ENCODE measurements at regions not wholly inside any gene's neighbourhood (a gene's known extent, or its start where the extent isn't known, plus 50 kb on each side); places are given as distances from the start of the nearest gene placed in this dataset.

DNA sequence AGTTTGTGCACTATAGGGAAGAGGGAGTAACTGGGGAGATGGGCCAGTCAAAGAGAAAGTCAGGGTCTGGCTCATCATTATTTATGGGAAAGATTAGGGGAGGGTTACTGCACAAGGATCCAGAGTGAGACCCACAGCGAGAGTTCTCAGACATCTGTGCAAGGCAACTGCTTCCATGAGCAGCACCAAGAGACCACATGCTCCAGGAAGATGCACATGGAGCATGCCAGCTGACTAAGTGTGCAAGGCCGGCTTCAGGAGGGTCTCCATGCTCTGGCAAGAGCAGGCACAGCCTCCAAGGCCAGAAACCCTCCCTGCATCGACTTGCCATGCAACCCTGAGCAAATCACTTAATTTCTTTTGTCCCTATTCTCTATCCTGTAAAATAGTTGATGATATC lies 616.9 kb downstream of the CSNK1G3 start:
- DNase-seq (ENCODE audit: low read depth, low spot score), result no peak

DNA sequence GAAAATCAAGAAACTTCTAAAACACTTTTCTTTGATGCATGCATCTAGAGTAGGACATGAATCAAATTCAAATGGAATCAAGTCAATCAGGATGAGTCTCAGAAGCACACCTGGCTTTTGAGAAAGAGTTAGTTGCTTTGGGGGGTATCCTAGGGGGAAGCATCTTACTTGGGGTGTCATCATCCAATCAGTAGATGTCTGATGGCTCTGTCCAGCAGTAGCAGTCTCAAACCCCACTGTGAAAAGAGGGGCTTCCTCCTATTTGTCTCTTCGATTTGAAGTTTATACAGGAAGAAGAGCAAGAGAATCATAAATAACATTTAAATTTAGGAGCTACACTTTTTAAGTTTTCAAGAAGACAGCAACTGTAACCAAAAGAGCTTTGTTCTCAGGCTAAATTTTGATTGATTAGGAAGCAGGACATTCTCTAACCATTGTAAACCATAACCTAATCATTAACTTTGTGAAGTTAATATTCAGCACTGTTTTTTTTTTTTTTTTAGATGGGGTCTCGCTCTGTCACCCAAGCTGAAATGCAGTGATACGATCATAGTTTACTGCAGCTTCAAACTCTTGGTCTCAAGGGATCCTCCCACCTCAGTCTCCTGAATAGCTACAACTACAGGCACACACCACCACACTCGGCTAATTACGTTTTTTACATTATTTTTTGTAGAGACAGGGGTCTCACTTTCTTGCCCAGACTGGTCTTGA lies 614.7 kb downstream of the CSNK1G3 start:
- no peak for DNase-seq (ENCODE audit: low read depth, low spot score)

DNA sequence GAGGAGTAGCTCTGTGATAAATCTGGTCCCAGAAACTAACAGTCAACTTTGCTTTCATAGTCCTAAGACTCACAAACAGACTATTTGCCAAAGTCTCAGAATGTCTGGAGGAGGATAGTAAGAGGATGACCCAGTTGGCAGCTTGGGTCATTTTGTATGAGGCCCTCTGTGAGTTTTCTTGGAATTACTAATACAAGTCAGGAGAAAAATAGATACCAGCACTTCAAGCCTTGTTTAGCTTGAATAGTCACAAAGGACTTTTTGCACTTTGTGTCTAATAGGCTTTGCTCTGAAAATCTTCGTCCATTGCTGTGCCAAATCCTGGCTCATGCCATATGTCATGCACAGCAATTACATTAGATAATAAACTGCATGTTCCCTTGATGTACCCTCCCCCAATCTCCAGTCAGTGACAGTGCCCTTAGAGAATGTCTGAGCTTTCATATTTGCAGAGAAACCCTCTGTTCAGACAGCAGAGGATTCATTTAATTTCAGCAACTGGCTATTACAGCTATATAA lies 612.8 kb downstream of the CSNK1G3 start:
- DNase-seq (ENCODE audit: low read depth, low spot score), result no peak

DNA sequence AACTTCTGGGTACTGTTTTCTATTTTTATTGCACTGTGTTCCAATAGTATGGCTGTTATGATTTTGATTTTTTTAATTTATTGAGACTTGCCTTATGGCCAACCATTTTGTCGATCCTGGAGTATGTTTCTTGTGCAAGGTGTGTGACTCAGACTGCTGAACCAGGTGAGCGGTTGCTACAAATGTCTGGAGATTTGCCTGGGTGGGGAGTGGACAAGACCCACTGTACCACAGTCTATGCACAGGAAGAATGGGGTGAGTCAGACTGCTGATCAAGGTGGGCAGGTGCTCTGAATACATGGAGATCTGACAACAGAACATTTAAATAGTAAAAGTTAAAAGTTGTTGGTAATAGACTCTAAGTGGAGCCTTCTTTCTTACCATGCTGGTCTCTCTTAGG lies 609.2 kb downstream of the CSNK1G3 start:
- DNase-seq (ENCODE audit: low read depth, low spot score), result no peak

DNA sequence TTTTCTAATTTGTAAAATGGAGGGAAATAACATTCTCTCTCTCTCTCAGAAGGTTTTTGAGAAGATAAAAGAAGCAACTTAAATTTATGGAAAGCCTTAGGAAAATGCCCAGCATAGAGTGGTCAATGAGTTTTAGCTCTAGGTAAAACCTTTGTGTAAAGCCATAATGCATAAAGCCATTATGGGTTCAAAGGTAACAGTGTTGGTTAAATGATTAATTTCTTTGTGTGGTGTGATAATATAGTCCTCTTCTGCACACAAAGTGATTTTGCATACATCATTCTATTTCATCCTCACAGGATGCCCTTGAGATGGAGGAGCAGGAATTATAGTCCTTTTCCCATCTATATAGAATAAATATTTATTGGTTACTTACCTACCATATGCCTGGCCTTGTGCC lies 602.9 kb downstream of the CSNK1G3 start:
- no peak for DNase-seq (ENCODE audit: low read depth, low spot score)

DNA sequence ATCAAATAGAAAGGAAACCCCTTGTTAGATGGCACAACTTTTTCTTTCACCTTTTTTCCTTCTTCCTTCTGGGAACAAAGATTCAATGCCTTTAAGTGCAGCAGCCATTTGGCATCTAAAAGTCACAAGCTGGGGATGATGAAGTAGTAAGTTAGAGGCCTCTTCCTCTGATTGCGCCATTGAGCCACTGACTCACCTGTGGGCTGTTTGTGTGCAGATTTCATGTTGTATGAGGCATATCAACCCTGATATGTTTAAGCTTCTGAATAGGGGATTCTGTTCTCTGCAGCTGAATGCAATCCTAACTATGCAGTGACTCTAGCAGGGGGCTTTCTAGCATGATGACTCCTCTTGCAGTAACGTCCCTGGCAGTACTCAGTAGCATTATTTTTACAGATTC lies 599.9 kb downstream of the CSNK1G3 start:
- no peak for DNase-seq (ENCODE audit: low read depth, low spot score)

DNA sequence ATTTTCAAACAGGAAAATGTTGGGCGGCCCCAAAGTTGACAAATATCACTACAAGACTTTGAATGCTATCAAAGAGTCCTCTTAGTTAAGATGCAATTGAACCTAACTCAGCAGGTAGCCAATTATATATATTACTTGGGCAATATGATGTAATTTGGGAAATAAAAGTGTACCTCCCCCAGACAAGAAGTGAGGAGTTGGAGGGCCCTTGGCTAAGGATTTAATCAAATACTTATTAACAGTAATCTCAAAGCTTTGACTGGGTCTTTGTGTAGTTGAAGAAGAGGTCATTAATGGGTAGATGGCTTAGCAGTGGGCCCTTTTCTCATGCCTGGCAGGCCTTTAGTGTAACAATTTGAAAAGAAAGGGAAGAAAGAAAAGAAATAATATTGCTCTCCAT lies 599.0 kb downstream of the CSNK1G3 start:
- no peak for DNase-seq (ENCODE audit: low read depth, low spot score)

DNA sequence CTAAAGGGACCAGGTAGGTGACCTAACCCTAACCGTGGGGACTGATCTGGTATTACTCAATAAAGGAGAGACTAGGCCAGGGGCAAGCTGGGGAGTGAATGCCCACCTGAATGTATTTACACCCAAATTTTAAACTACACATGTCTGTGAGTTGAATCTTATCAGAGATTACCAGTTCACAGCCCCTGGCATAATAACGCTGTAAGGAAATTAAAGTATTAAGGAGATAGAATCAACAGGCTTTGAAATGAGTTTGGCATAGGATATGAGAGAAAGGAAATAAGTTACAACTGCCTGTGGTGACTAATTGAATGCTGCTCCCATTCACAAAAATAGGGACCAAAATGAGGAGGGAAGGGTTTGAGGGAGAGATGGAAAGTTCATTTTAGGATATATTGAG lies 593.3 kb downstream of the CSNK1G3 start:
- no peak for DNase-seq (ENCODE audit: low read depth, low spot score)

DNA sequence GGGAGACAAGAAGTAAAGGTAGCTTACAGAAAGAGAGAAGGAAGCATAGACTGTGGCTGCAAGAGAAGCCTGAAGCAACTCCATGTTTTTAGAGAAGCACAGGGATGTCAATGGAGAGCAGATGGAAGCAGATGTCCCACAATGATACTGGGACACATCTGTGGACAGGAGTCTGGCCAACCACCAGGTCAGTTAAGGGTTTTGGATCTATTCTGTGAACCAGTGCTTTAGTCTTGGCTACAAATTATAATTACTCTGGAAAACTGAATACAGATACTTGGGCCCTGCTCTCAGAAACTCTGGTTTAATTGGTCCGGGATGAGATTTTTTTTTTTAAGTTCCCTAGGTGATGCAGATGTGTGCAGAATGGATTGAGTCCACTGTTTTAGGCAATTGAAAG lies 592.8 kb downstream of the CSNK1G3 start:
- no peak for DNase-seq (ENCODE audit: low read depth, low spot score)

DNA sequence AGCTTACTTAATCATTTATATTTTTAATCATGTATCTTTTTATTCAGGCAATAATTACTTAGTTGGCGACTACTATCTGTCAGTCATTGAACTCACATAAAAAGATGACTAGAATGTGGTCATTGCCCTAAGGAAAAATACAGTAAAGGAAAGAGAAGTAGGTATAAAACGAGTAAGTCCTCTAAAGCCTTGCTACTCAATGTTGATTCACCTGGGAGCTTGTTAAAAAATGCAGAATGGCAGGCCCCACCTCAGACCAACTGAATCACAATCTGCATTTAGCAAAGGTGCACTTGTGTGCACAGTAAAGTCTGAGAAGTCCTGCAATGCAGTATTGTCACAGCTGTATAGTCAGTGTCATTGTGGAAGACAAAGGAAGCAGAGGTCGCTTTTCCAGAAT lies 592.4 kb downstream of the CSNK1G3 start:
- no peak for DNase-seq (ENCODE audit: low read depth, low spot score)

DNA sequence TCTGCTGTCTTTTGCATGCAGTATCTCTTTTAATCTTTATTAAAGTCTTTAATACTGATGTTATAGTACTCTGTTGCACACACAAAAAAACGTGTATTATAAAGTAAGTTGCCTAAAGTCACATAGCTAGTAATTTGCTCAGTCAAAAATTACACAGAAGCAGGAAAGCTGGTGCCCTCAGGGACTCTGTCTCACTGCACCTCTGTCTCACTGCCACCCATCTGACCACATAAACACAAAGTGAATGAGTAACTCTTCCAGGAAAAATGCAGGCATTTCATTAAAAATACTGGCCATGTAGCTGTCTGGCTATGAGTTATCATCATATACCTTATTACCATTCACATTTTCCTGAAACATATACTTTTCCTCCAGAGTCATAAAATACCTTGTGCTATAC lies 591.7 kb downstream of the CSNK1G3 start:
- DNase-seq (ENCODE audit: low read depth, low spot score), result peak; percentile 57

DNA sequence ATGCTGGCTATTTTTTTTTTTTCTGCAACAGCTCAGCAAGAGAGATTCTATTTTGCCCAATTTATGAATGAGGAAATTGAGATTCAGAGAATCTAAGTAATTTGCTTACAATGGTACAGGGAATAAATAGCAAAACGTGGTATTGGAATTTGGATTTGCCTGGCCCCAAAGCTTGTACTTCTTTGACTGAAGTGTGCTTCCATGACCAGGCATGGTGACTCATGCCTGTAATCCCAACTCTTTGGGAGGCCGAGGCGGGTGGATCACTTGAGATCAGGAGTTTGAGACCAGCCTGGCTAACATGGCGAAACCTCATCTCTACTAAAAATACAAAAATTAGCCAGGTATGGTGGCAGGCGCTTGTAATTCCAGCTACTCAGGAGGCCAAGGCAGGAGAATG lies 591.1 kb downstream of the CSNK1G3 start:
- peak; percentile 17 for DNase-seq (ENCODE audit: low read depth, low spot score)

DNA sequence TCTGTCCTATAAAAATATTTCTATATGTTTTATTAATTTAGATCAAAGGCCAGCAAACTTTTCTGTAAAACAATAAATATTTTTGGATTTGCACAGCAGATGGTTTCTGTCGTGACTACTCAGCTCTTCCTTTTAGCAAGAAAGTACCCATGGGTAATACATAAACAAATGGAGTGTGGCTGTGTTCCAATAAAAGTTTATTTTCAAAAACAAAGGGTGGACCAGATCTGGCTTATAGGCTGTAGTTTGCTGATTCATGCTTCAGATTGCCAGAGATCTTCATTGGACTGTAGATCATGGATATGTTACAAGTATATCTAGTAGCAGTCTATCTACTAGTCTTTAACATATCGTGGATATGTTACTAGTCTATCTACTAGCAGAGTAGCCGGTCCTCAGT lies 590.5 kb downstream of the CSNK1G3 start:
- DNase-seq (ENCODE audit: low read depth, low spot score), result no peak

DNA sequence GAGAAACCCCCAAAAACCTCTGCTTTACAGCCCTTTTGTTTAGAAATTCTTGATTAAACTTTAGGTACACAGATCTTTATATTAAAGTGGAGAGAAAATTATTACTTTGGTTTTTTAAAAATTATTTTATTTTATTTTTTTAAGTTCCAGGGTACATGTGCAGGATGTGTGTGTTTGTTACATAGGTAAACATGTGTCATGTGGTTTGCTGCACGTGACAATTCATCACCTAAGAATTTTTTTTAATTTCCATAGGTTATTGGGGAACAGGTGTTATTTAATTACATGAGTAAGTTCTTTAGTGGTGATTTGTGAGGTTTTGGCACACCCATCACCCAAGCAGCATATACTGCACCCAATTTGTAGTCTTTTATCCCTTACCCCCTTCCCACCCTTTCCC lies 581.7 kb downstream of the CSNK1G3 start:
- no peak for DNase-seq (ENCODE audit: low read depth, low spot score)

DNA sequence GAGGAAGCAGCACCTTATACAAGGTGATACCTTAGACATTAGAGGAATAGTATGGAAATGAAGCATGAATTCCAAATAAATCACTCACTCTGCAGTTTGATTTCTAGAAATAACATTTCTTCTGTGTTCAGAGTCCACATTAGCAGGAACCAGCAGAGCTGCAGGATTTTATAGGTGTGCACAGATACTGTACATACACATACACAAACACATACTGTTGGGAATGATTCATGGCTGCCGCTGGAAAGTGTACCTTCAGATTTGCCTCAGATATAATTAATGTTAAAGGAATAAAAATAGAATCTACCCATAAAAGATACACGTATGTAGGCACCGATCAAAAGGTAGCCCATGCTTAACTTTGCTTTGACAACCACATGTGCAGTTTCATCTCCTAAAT lies 578.1 kb downstream of the CSNK1G3 start:
- DNase-seq (ENCODE audit: low read depth, low spot score), result no peak

DNA sequence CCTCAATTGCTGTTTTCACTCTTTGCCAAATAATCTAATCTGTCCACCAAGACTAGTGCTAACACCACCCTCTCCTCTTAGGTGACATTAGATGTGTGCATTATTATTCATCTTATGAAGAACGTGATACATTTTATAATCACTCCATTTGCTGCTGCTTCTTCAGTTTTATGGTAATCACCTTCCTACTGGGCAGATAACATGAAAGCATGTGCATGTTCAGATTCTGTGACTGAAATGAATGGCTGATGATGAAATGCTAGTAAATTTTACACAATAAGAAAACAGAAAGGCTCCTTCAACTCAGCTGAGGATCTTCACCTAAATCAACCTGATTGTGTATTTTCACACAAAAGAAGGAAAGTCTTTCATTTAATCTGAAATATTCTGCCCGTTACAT lies 577.6 kb downstream of the CSNK1G3 start:
- DNase-seq (ENCODE audit: low read depth, low spot score), result no peak

DNA sequence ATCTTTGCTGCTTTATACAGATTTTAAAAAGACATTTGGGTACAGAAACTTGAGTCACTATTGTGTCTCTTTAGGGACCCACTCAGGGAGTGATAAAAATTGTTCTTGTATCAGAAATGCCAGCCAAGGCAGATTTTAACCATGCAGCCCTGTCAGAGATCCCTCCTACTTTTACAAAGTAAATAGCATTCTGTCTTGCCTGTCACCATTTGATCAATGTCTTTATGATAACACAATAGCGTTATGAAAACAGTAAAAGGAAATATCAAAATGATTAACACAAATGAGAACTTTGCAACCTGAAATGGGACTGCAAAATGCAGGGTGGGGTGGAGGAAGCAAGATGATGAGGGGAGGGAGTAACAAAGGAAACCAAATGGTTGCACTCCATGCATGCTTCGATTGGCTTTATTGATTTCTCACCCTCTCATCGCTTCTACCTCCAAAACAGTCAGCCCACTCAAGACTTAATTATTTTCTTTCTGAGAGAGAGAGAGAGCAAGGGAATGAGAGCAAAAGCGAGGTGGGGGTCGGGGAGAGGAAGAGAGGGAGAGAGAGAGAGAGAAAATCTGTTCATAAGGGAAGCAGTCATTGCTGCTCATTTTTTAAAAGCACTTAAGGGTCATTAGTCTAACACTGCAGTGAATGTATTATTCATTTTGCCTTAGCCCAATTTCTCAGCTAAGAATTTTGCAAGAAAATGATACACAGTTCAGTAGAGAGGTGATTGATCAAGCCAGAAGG lies 576.5 kb downstream of the CSNK1G3 start:
- no peak for DNase-seq (ENCODE audit: low read depth, low spot score)

DNA sequence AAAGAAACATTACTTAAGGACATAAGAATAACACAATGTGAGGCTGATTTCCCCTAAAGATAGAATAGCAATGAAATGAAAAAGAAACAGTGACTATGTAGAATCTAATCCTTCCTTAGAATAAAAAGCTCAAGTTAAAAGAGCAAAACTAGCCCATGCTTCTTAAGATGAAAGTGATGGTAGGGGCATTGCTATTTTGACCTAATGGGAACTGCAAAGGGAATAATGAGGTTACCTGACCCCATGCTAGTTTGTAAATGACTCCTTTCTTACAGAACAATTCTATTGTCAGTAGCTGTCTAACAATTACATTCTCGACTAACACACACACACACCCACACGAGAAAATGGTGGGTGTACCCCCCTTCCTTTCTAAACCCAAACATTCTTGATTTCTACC lies 575.8 kb downstream of the CSNK1G3 start:
- no peak for DNase-seq (ENCODE audit: low read depth, low spot score)

DNA sequence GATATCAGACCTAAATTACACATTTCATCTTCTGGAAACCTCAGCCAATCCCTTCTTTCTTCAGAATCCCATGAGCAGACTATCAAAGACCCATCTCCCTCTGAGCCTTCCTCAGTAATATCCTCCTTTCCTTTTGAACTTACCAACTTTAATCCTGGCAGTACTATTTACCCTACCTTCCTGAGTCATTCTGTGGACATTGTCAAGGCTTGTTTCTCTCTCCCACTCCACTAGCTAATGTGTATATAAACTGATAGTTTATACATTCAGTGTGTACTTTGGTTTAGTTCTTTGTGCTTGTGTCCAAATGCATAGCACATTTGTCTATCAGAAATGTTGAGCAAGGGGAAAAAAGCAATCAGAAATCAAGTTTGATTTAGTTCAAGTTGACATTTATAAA lies 568.3 kb downstream of the CSNK1G3 start:
- peak; percentile 9 for DNase-seq (ENCODE audit: low read depth, low spot score)

DNA sequence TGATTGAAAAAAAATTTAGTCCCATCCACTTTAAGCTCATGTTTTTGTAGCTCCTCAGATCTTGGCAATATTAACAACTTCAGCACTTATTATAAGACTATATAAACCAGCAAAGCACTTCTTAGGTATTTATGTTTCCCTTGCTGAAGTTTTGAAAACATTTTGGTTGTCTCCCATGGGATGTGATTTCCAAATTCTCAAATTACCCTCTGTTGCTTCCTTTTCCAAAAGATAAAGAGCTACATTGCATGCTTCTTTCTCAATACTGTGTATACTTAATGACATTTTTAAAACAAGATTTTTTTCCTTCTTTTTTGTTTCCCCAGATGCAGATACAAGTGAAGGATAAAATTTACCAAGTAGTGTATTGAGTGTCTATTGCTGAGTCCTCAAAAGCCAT lies 567.1 kb downstream of the CSNK1G3 start:
- no peak for DNase-seq (ENCODE audit: low read depth, low spot score)

DNA sequence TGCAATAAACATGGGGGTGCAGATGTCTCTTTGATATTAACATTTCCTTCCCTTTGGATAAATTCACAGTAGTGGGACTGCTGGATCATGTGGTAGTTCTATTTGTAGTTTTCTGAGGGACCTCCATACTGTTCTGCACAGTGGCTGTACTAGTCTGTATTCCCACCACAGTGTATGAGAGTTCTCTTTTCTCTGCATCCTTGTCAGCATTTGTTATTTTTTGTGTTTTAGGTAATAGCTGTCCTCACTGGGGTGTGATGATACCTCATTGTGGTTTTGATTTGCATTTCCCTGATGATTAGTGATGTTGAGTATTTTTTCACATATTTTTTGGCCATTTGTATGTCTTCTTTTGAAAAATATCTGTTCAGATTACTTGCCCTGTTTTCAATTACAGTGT lies 562.5 kb downstream of the CSNK1G3 start:
- DNase-seq (ENCODE audit: low read depth, low spot score), result no peak

DNA sequence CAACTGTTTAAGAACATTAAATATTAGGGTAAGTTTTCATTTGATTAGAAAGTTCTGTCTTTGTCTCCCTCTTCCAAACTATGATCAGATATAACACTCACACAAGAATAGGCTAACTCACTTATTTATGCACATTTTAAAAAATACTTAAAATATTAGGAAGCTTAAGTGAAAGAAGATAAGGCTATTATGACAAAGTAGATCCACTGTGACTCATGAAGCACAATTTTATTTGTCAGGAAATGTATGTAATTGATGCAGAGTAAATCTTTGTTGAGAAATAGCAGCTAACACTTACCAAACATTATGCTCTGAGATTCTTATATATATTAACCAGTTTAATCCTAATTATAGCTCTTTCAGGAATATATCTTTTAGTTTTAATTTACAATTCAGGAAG lies 560.6 kb downstream of the CSNK1G3 start:
- no peak for DNase-seq (ENCODE audit: low read depth, low spot score)

DNA sequence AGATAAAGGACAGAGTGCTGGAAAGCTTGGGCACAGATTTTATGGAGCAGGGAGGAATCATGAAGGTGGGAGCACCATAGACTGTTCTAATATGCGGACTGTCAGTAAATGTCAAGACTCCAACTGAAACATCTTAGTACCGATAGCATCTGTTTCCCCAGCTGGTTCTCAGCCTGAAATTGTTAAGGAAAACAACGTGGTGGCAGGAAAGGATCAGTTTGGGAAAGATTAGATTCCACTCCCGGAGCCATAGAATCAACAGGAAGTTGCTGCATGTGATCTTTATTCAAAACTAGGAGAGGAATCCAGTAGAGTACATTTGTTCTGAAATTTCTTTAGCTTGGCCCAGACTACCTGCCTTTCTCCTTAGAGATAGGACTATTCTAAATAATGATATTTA lies 559.1 kb downstream of the CSNK1G3 start:
- DNase-seq (ENCODE audit: low read depth, low spot score), result no peak

Data from astrocyte of the hippocampus (primary cell).